HepG2 (cell line): ENCODE measurements at regions not wholly inside any gene's neighbourhood (a gene's known extent, or its start where the extent isn't known, plus 50 kb on each side); places are given as distances from the start of the nearest gene placed in this dataset.

Experiments
- ATAC-seq: fragments of 200-7000 bp; cut with Tn5 transposase; 3 replicates; pipeline ENCODE4 v1.9.1; 2020; ENCODE audit warnings: mild to moderate bottlenecking, moderate library complexity
- BruUV-seq: library from RNA; stranded (reverse); fragments of 400-500 nt; replicated peaks from 2 replicates; lab custom pipeline; 2021; lab: Mats Ljungman, UMichigan
- CTCF ChIA-PET: fragments of 300-600 bp; formaldehyde crosslinking; extraction: SDS; loops from one replicate; lab custom pipeline; 2021; ENCODE audit warnings: low total read pairs, inconsistent platforms, low intra/inter-chr PET ratio; lab: Yijun Ruan, JAX
- POLR2A ChIA-PET: fragments of 350-600 bp; sonication (Branson Sonifier 250); formaldehyde crosslinking; loops from one replicate; lab custom pipeline; 2020; ENCODE audit warnings: antibody characterized with exemption, inconsistent platforms; lab: Yijun Ruan, JAX
- DNase-seq: peaks from one replicate; pipeline ENCODE4 v3.0.0-alpha.2; 2015; ENCODE audit warnings: low spot score
- FAIRE-seq: peaks from 3 replicates; lab custom pipeline; 2011; peaks lifted over from hg19 to GRCh38; lab: Jason Lieb, UNC
- H2AFZ ChIP-seq: one replicate; pipeline ENCODE4 v1.6.1; 2011; ENCODE audit warnings: low read length, inconsistent platforms
- H3K27ac ChIP-seq: fragments of 300-600 bp; 3 replicates; pipeline ENCODE4 v1.8.0; 2011; ENCODE audit warnings: mixed run types, mild to moderate bottlenecking, mixed read lengths, low read length, inconsistent platforms; ENCODE audit not compliant: insufficient read depth; ENCODE audit errors: extremely low read length
- H3K27me3 ChIP-seq, 2 experiments: fragments of 200-600 bp in 1 of 2; 2 replicates in 1 of 2; 3 replicates in 1 of 2; pipeline versions ENCODE4 v1.6.0 to v1.8.0; 2011; ENCODE audit warnings: low read length in 2 of 2, mild to moderate bottlenecking in 2 of 2, moderate library complexity in 2 of 2, inconsistent platforms in 1 of 2; ENCODE audit not compliant: insufficient read depth in 2 of 2, control insufficient read depth in 1 of 2
- H3K36me3 ChIP-seq, 2 experiments: fragments of 200-600 bp in 1 of 2; replicated peaks in 1 of 2; 2 replicates in 1 of 2; 3 replicates in 1 of 2; pipeline versions ENCODE4 v1.5.1 to v1.8.0; 2011; ENCODE audit warnings: low read length in 2 of 2, inconsistent platforms in 1 of 2; ENCODE audit not compliant: insufficient read depth in 2 of 2, control insufficient read depth in 1 of 2
- H3K4me1 ChIP-seq: 2 replicates; pipeline ENCODE4 v1.5.1; 2012; ENCODE audit warnings: low read length, inconsistent platforms; ENCODE audit not compliant: insufficient read depth
- H3K4me2 ChIP-seq: 2 replicates; pipeline ENCODE4 v1.6.0; 2011; ENCODE audit warnings: low read depth, low read length, inconsistent platforms
- H3K4me3 ChIP-seq, 3 experiments: fragments of 200-600 bp in 1 of 3; sonication (generic), shearing (Covaris generic) in 1 of 3; replicated peaks in 1 of 3; 2 replicates each; pipeline ENCODE4 v1.5.1; 2011 to 2016; ENCODE audit warnings: low read length in 3 of 3, inconsistent platforms in 2 of 3, low read depth in 2 of 3, mild to moderate bottlenecking in 2 of 3, control low read depth in 1 of 3, mixed read lengths in 1 of 3; ENCODE audit not compliant: insufficient read depth in 1 of 3
- H3K79me2 ChIP-seq: one replicate; pipeline ENCODE4 v1.6.1; 2011; ENCODE audit warnings: low read length, inconsistent platforms; ENCODE audit not compliant: insufficient read depth
- H3K9ac ChIP-seq: 2 replicates; pipeline ENCODE4 v1.6.0; 2011; ENCODE audit warnings: mild to moderate bottlenecking, low read depth, low read length, inconsistent platforms; ENCODE audit not compliant: insufficient read depth
- H3K9me3 ChIP-seq: 2 replicates; pipeline ENCODE4 v1.5.1; 2012; ENCODE audit warnings: mild to moderate bottlenecking, low read length
- H4K20me1 ChIP-seq: 2 replicates; pipeline ENCODE4 v1.6.0; 2011; ENCODE audit warnings: inconsistent platforms, mild to moderate bottlenecking, low read length, moderate library complexity; ENCODE audit not compliant: insufficient read depth
- AGO2 ChIP-seq: fragments of 200-400 bp; formaldehyde crosslinking; optimal IDR thresholded peaks from 2 replicates; pipeline ENCODE3; 2017; ENCODE audit warnings: mild to moderate bottlenecking, low read depth, low read length, moderate library complexity
- HNRNPL ChIP-seq: fragments of 200-400 bp; formaldehyde crosslinking; IDR thresholded peaks from 2 replicates; pipeline ENCODE4 v1.6.1; 2017; ENCODE audit warnings: mild to moderate bottlenecking, low read depth, low read length
- MED13 ChIP-seq: sonication (generic); formaldehyde crosslinking; IDR thresholded peaks from 2 replicates; pipeline ENCODE4 v1.5.0; 2020; ENCODE audit warnings: missing genetic modification reagents
- NRL ChIP-seq: sonication (generic); formaldehyde crosslinking; IDR thresholded peaks from 2 replicates; pipeline ENCODE4 v1.5.0; 2020; ENCODE audit warnings: missing genetic modification reagents, mild to moderate bottlenecking, moderate library complexity, borderline replicate concordance
- SATB2 ChIP-seq: sonication (generic); formaldehyde crosslinking; IDR thresholded peaks from 2 replicates; pipeline ENCODE4 v1.5.0; 2020; ENCODE audit warnings: missing genetic modification reagents
- SKI ChIP-seq: fragments of 450-650 bp; IDR thresholded peaks from one replicate; pipeline ENCODE4 v1.6.1; 2018; ENCODE audit warnings: mild to moderate bottlenecking; ENCODE audit not compliant: partially characterized antibody
- SNAPC2 ChIP-seq: sonication (generic); formaldehyde crosslinking; IDR thresholded peaks from 2 replicates; pipeline ENCODE4 v1.8.1; 2022; ENCODE audit warnings: mild to moderate bottlenecking, missing genetic modification reagents
- SP140L ChIP-seq: sonication (generic); formaldehyde crosslinking; IDR thresholded peaks from 2 replicates; pipeline ENCODE4 v1.4.0; 2020; ENCODE audit warnings: missing genetic modification reagents, borderline replicate concordance
- SSRP1 ChIP-seq: IDR thresholded peaks from 2 replicates; pipeline ENCODE4 v1.6.1; 2016; ENCODE audit warnings: control low read depth
- SYNCRIP ChIP-seq: fragments of 200-400 bp; formaldehyde crosslinking; IDR thresholded peaks from 2 replicates; pipeline ENCODE4 v1.6.1; 2018; ENCODE audit warnings: mild to moderate bottlenecking, low read depth, low read length; ENCODE audit not compliant: insufficient read depth
- TSC22D2 ChIP-seq: sonication (generic); formaldehyde crosslinking; IDR thresholded peaks from 2 replicates; pipeline ENCODE4 v1.5.1; 2020; ENCODE audit warnings: missing genetic modification reagents, mild to moderate bottlenecking, borderline replicate concordance
- ZC3H13 ChIP-seq: sonication (generic); formaldehyde crosslinking; IDR thresholded peaks from 2 replicates; pipeline ENCODE4 v1.8.1; 2023; ENCODE audit warnings: mild to moderate bottlenecking, missing genetic modification reagents, moderate library complexity
- ZFP36L2 ChIP-seq: sonication (generic); formaldehyde crosslinking; IDR thresholded peaks from 2 replicates; pipeline ENCODE4 v1.4.0; 2020; ENCODE audit warnings: missing genetic modification reagents
- ZFP82 ChIP-seq: sonication (generic); formaldehyde crosslinking; IDR thresholded peaks from 2 replicates; pipeline ENCODE4 v1.5.1; 2020; ENCODE audit warnings: mild to moderate bottlenecking, missing genetic modification reagents, borderline replicate concordance
- ZNF12 ChIP-seq: sonication (generic); formaldehyde crosslinking; IDR thresholded peaks from 2 replicates; pipeline ENCODE4 v1.5.0; 2020; ENCODE audit warnings: missing genetic modification reagents
- ZNF256 ChIP-seq: sonication (generic); formaldehyde crosslinking; conservative IDR thresholded peaks from 2 replicates; pipeline ENCODE4 v1.4.0; 2020; ENCODE audit warnings: missing genetic modification reagents
- ZNF3 ChIP-seq: IDR thresholded peaks from 2 replicates; pipeline ENCODE4 v1.7.0; 2017; ENCODE audit warnings: inconsistent platforms
- ZNF563 ChIP-seq: sonication (generic); formaldehyde crosslinking; IDR thresholded peaks from 2 replicates; pipeline ENCODE4 v1.8.0; 2022; ENCODE audit warnings: mild to moderate bottlenecking, moderate library complexity, missing genetic modification reagents
- ZNF616 ChIP-seq: sonication (generic); formaldehyde crosslinking; IDR thresholded peaks from 2 replicates; pipeline ENCODE4 v1.5.0; 2020; ENCODE audit warnings: low read depth, mild to moderate bottlenecking, missing genetic modification reagents
- ZUFSP ChIP-seq: sonication (generic); formaldehyde crosslinking; IDR thresholded peaks from 2 replicates; pipeline ENCODE4 v1.9.0; 2021; ENCODE audit warnings: missing genetic modification reagents, mild to moderate bottlenecking, borderline replicate concordance
- WGBS: methylation state at CpG from one replicate; pipeline ENCODE4 v1.1.6; 2017; ENCODE audit warnings: low lambda C conversion rate; 5-methylcytosine and 5-hydroxymethylcytosine counted together
- in situ Hi-C: cut with HindIII; loops from 2 replicates; pipeline ENCODE4 v1.10.0; 2017; ENCODE audit warnings: low pct_unique_long_range_greater_than_20kb; ENCODE audit not compliant: extremely low pct_ligation_motif_present
- intact Hi-C: fragments of 100-400 bp; cut with micrococcal nuclease; formaldehyde crosslinking; loops from one replicate; pipeline ENCODE4 v1.10.0; 2022; ENCODE audit not compliant: unreplicated experiment

GRCh38 chr6:168880271-168880670 lies 373.4 kb downstream of the THBS2 start (continued):
- TF ChIP-seq ZC3H13 (CRISPR knock-in tag) = no peak
- no peak for TF ChIP-seq ZNF12 (CRISPR knock-in tag)
- TF ChIP-seq, all 625 proteins: peak for 0

- Histone ChIP-seq H3K27me3 (peaks cover 16 to 76% of the 10 kb centered on the region in 2 experiments), H3K9ac (no peak overlapping the region), H3K9me3 (no peaks in the 10 kb centered on the region), H3K27ac (no peak overlapping the region), H4K20me1 (no peaks in the 10 kb centered on the region; the same call in none of the 2 replicates), H3K79me2 (no peaks in the 10 kb centered on the region), H3K36me3 (no peaks in the 10 kb centered on the region), H3K4me1 (no peaks in the 10 kb centered on the region), H2AFZ (no peak overlapping the region), H3K4me2 (no peak overlapping the region), H3K4me3 (no peak overlapping the region)
- intact Hi-C loops = no loop called here
- TF ChIP-seq NRL (CRISPR knock-in tag) = no peak
- no peak for TF ChIP-seq MED13
- TF ChIP-seq AGO2 = no peak
- TF ChIP-seq SATB2 = no peak
- no peak for TF ChIP-seq ZFP82 (CRISPR knock-in tag)
- no peak for TF ChIP-seq ZNF3 (CRISPR knock-in tag)
- TF ChIP-seq ZFP36L2 = no peak
- TF ChIP-seq ZUFSP = no peak
- no peak for TF ChIP-seq SSRP1 (CRISPR knock-in tag)
- TF ChIP-seq ZNF563 (CRISPR knock-in tag) = no peak
- TF ChIP-seq SYNCRIP = no peak
- TF ChIP-seq HNRNPL = no peak
- no peak for TF ChIP-seq TSC22D2
- TF ChIP-seq ZNF616 (CRISPR knock-in tag) = no peak
- TF ChIP-seq SNAPC2 = no peak
- no peak for TF ChIP-seq SKI
- no peak for TF ChIP-seq ZNF256
- no peak for TF ChIP-seq SP140L (CRISPR knock-in tag)
- WGBS = 45% methylated on average over 10 of the region's 10 CpGs
- in situ Hi-C loops = no loop called here
- ATAC-seq (peak; percentile 22; the same call in 1 of the 3 replicates), DNase-seq (no peak), FAIRE-seq (no peak)
- ChIA-PET CTCF (no interaction called here), POLR2A (no interaction called here)
- no TSS peak for BruUV-seq
Observed at GRCh38 chr6:168877821-168878282, 375.8 kb downstream of the THBS2 start.
